Gastroesophageal sphincter (tissue), 3 donors: ENCODE measurements at regions not wholly inside any gene's neighbourhood (a gene's known extent, or its start where the extent isn't known, plus 50 kb on each side); places are given as distances from the start of the nearest gene placed in this dataset.

Experiments used
- CTCF ChIP-seq, 4 experiments: fragments of 200-600 bp in 2 of 4; fragments of 450-650 bp in 2 of 4; sonication (generic) in 1 of 4; IDR thresholded peaks; one replicate each; pipeline ENCODE4 v1.5.1; 2017 to 2019; ENCODE audit warnings: antibody characterized with exemption in 4 of 4, mild to moderate bottlenecking in 2 of 4, moderate library complexity in 2 of 4
- EP300 ChIP-seq: sonication (generic); formaldehyde crosslinking; IDR thresholded peaks from one replicate; pipeline ENCODE4 v1.6.1; 2017; ENCODE audit warnings: antibody characterized with exemption, mild to moderate bottlenecking
- POLR2A ChIP-seq, 2 donors: fragments of 450-650 bp; IDR thresholded peaks; one replicate each; pipeline ENCODE4 v1.6.1; 2017; ENCODE audit warnings: antibody characterized with exemption in 2 of 2, mild to moderate bottlenecking in 2 of 2, moderate library complexity in 1 of 2
- POLR2AphosphoS5 ChIP-seq: sonication (generic); formaldehyde crosslinking; IDR thresholded peaks from one replicate; pipeline ENCODE4 v1.6.1; 2017; ENCODE audit warnings: antibody characterized with exemption

- TF ChIP-seq CTCF (IDR thresholded peaks at IDR 0.05) (no peak), EP300 (no peak), POLR2AphosphoS5 (no peak), POLR2A (IDR thresholded peaks at IDR 0.05) (no peak)
Observed at GRCh38 chr10:65416094-65416493, 1509.7 kb upstream of the LRRTM3 start.
